Epidermal melanocyte (primary cell): ENCODE measurements at regions not wholly inside any gene's neighbourhood (a gene's known extent, or its start where the extent isn't known, plus 50 kb on each side); places are given as distances from the start of the nearest gene placed in this dataset.
"Not testable (repeated sequence)": the region's sequence is repeated elsewhere in the genome, so short reads cannot be mapped to it uniquely, and the experiment has no call there.

Experiments
- DNase-seq: peaks from one replicate; pipeline ENCODE4 v3.0.0; 2011; ENCODE audit warnings: low spot score; ENCODE audit not compliant: insufficient read length

DNA sequence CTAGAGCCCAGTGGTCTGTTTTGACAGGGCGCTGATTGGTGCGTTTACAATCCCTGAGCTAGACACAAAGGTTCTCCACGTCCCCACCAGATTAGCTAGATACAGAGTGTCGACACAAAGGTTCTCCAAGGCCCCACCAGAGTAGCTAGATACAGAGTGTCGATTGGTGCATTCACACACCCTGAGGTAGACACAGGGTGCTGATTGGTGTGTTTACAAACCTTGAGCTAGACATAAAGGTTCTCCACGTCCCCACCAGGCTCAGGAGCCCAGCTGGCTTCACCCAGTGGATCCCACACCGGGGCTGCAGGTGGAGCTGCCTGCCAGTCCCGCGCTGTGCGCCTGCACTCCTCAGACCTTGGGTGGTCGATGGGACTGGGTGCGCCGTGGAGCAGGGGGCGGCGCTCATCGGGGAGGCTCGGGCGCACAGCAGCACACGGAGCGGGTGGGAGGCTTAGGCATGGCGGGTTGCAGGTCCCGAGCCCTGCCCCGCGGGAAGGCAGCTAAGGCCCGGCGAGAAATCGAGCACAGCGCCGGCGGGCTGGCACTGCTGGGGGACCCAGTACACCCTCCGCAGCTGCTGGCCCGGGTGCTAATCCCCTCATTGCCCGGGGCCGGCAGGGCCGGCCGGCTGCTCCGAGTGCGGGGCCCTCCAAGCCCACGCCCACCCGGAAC is 122.0 kb upstream of the ANKH start:
- not testable (repeated sequence) for DNase-seq

GRCh38 chr5:14992751-14993458 is 121.3 kb upstream of the ANKH start:
- not testable (repeated sequence) for DNase-seq

DNA sequence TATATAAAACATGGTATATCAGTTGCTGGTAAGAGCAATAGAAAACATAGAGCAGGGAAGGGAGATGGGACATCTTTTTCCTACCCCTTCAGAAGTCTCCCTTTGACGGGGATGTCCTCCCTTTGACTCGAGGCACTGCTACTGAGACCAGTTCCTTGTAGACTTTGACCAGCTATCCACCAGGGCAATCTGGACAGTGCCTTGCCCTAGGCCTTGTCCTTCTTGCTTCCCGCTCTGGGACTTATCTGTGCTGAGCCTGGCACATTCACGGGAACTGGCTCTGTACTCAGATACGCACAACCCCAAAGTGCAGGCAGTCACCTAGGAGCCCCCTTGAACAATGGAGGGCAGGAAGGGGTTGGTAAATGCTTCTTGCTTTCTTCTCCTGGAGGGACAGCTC is 116.6 kb upstream of the ANKH start:
- no peak for DNase-seq

DNA sequence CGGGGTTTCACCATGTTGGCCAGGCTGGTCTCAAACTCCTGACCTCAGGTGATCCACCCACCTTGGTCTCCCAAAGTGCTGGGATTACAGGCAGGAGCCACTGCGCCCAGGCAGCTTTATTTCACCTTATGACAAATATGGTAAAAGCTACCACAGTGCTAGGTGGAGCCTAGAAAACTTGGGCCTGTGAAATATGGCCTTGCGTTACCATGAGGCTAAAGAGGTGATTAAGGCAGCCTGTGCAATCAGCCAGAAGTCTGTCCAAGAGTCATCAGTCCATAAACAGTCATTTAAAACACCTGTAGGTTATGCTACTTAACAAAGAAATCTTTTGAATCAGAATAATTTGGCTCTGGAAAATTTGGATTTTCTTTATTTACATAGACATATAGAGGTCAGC is 114.8 kb upstream of the ANKH start:
- no peak for DNase-seq

DNA sequence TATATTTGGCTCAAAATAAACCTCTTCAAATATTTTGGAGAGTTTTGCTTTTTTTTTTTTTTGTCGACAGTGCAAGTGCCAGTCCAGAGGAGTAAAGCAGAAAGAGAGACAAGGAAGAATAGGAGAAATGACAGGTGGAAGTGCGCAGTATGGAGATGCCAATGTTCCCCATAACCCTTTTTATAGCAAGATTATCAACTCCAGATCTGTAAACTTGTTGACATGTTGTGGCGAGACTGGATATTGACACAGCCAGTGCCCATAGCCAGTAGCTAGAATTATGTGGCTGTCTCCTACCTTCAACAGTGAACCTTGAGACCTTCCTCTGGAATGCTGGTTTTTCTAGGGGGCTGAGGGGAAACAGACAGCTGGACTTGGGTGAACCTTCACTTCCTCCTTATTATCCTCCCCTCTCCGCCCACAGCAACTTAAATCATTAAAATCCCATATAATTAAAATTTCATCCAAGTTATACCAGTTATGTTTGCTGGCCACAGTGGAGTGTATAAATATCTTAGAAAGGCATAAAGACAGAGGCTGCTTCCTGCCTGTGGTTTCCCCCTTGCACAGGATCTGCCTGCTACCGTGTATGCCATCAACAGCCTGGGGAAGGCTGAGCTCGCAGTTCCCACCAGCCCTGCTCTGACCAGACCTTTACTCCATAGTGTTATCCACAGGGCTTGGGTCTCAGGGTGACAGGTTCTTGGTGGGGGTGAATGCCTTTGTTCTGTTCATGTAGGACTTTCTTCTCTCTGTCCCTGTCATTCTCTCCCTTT is 112.3 kb upstream of the ANKH start:
- no peak for DNase-seq

DNA sequence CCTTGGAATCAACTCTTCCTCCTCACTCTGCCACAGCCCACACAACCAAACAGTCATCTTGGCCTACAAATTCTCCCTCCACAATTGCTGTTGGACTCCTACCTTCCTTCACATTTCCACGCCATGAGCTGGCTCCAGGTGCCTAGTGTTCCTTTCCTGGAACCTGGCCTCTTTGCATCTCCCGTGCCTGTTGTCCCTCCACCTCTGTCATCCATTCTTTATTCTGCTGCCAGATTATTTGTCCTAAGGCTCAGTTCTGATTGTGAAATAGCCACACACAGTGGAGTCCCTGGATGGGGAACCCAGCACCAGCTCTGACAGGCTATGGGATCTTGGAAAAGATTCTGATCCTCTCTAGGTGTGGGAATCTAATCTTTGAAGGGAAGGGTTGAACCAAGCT is 109.1 kb upstream of the ANKH start:
- DNase-seq: no peak

DNA sequence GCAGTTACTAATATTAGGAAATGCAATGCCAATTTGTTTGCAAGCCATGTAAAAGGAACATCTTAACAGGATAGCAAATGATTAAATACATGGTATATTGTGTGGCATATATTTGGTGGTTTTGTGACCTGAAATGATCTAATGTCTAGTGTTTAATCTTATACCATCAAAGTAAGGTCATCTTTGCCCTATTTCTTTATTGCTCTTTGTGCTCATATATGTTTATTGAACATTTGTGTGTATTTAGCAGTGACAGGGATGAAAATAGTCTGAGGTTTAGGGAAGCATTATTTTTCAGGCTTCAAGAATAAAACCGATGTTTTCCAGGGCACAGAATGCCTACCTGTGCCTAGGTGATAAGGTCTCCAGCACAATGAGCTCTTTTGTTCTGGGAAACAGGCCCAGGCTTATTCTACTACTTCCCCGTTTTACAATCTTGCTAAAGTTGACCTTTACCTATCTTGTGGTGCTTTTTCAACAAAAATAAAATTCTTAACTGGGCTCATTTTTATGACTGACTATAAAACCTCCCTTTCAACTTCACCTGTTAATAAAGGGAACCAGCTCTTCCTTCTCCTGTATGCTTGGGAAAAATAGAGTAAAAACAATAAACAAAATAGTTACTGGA is 105.6 kb upstream of the ANKH start:
- no peak for DNase-seq

- DNase-seq: no peak
These were observed 104.9 kb upstream of the ANKH start for GRCh38 chr5:14976486-14976885.

- DNase-seq: no peak
These were observed 100.3 kb upstream of the ANKH start for GRCh38 chr5:14971873-14972272.

GRCh38 chr5:14968796-14969195 is 97.2 kb upstream of the ANKH start:
- no peak for DNase-seq

DNA sequence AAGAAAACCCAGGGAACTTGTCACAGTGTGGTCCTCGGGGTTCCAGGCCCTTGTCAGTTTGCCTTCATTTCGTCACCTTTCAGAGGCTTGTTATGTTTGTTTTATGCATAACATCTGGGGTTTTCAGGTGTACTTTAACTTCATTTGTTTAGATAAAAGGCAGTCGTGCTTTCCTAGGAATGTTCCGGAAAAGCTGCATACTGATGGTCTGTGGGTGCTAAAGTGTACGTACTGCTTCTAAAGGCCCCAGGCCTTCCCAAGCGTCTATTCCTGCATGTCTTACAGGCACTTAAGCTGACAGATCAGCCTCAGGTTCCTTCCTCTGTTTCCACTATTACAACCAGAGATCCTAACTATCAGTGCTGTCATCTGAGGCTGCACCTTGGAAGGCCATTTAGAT is 95.6 kb upstream of the ANKH start:
- no peak for DNase-seq

- no peak for DNase-seq
These were observed 94.2 kb upstream of the ANKH start for GRCh38 chr5:14965815-14966214.

DNA sequence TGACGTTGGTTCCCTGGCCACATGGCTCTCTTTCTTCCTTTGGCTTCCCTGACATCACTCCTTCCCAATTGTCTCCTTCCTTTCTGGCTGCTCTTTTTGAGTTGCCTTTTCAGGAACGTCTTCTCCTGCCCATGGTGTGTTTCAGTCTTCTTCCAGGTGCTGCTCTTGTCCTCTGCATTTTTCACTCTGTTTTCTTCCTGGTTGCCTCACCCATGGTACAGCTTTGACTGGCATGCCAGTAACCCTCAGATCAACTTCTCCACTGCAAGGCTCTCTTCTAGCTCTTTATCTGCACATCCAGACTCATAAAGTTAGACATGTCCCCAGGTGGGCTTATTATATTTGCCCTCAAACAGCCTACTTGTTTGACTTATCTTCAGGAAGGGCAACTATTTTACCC is 91.0 kb upstream of the ANKH start:
- DNase-seq: no peak

DNA sequence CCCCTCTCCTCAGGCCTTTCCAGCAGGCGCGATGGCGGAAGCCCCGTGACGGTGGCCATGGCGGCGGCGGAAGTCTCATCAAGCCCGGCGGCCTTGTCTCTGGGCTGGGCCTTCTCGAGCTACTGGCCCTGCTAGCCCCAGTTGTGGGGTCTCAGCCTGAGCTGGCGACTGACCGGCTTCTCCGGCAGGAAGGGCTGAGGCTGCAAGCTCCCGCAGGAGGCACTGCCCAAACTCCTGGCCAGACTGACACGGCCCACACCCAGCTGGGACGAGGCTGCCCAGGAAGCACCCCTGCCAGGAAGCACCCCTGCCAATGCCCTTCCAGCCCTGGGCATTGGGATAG is 88.5 kb upstream of the ANKH start:
- no peak for DNase-seq

- DNase-seq: no peak
These were observed 88.0 kb upstream of the ANKH start for GRCh38 chr5:14959399-14960119.

DNA sequence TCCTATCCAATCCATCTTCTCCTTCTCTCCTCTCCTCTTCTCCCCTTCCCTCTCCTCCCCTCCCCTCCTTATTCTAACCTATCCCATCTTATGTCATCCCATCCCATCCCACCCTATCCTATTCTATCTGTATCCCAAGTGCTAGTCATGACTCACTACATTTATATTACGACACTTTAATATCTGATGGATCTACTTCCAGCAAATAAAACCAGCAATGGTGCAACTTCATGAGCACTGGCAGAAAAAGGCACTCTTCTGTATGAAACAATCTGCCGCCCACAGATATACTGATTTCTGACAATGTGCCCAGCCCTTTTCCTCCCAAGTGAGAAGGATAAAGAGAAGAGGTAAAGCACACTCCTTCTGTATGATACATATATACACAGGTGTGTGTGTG is 86.6 kb upstream of the ANKH start:
- no peak for DNase-seq

DNA sequence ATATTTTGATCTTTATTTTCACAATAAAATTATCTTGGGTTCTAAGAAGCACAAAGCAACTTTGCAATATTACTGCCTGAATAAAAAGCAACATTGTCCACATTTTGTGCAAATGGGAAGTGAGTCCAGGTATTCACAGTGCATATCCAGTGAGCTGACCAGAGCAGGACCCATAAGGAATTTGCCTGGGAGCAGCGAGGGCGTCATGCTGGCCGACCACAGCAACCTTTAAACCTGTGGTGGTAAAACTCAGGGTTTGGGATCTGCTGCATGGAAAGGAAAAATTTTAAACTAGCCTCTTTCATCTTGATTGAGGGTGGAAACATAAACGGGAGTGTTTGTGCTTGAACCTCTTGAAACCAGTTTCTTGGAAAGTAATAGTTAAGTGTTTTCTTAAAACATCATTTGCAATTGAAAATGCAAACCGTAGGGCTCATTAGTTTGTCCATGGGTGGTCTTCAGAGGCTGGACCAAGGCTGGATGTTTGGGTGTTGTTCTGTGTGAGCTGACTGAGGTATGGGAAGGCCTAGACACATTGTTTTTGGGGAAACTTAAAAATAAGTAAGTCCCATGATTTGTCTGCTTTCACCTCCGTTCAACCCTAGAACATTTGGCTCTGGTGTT is 85.0 kb upstream of the ANKH start:
- no peak for DNase-seq

DNA sequence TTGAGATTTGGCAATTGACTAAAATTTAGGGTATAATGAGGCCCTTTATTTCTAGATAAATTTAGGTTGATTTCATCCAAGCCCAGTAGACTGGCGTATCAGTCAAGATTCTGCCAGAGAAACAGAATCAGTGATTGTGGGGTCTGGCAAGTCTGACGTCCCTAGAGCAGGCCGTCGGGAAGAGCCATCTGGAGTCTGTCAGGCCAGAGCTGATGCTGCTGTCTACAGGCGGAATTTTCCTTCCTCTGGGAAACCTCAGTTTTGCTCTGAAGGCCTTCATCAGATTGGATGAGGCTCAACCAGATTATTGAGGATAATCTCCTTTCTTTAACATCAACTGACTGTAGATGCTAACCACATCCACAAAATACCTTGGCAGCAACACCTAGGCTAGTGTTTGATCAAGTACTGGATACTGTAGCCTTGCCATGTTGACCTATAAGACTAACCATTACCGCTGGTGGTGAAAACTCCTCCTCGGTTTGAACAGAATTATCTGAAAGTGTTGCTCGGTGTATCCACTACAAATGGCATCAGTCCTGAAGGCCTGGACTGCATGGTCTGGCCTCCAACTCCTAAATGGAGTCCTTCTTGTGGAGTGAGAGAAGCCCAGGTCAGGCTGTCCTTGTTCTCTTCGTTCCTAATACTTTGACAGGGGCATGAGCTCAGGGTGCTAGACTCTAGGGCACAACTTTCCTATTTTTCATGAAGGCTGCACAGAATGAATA is 83.2 kb upstream of the ANKH start:
- no peak for DNase-seq

DNA sequence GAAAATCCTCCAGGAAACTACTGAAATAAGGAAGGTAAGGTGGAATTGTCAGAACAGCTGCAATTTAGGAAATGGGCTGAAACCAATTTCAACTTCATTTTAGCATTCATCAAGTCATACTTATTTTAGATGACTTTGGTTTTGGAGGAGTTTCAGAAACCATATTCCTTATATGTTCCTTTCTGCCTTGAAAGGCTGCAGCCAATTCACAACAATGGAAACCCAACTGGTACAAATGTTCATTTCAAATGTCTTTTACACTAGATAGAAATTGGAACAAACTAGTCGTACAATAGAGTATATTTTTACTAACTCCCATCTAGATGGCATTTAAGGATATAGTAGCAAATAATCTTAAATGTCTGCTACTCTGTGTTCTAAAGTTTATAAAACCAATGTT is 82.6 kb upstream of the ANKH start:
- DNase-seq: no peak

DNA sequence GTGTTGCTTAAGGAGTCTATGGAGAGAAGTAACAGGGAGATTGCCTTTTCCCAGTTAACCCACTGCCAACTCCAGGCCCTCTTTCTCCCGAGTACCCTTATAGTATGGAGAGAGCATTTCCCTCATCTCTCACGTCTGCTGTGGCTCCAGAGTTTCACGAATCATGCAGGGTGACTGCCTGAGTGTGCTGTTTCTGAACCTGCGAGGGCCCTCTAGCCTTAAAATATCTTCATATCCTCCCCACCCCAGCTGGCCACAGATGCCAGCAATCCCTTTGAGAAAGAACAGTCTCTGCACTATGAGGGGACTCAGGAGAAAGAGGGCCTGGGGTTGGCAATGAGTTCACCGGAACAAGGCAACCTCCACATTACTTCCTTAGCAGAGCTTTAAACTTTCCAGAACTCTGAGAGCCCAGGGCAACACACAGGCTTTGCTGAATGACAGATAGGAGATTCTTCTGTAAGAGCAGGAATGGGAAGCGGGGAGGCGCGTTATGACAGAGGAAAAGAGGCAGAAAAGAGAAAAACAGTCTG is 81.6 kb upstream of the ANKH start:
- DNase-seq: no peak
